ENCODE measurements at regions not wholly inside any gene's neighbourhood (a gene's known extent, or its start where the extent isn't known, plus 50 kb on each side); places are given as distances from the start of the nearest gene placed in this dataset.
"Not testable (repeated sequence)": the region's sequence is repeated elsewhere in the genome, so short reads cannot be mapped to it uniquely, and the experiment has no call there.

DNA sequence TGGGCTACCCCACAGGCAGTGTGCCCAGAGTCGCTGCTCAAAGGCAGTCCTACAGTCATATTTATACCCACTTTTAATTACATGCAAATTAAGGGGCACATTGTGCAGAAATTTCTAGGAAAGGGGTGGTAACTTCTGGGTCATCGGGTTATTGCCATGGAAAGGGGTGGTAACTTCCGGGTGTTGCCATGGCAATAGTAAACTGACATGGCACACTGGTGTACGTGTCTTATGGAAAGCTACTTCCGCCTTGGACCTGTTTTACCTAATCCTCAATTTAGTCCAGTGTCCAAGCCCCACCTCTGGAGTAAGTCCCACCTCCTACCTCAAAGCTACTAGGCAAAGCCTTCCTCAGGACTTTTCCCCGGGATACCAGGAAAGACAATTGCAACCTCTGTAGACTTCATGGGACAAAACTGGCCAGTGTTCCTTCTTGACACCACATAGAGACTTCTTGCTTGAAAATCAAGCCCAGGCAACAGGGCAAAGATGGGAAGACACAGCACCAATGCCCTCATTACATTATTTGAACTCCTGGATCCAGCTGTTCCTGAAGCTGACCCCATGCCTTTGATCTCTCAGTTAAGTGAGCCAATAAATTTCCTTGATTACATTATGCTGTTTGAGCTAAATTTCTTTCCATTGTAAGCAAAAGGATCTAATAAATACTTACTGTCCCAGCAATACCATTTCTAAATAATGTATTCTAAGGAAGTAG, 63.3 kb upstream of the AGAP1 start:
- TF ChIP-seq, protein P1, sequence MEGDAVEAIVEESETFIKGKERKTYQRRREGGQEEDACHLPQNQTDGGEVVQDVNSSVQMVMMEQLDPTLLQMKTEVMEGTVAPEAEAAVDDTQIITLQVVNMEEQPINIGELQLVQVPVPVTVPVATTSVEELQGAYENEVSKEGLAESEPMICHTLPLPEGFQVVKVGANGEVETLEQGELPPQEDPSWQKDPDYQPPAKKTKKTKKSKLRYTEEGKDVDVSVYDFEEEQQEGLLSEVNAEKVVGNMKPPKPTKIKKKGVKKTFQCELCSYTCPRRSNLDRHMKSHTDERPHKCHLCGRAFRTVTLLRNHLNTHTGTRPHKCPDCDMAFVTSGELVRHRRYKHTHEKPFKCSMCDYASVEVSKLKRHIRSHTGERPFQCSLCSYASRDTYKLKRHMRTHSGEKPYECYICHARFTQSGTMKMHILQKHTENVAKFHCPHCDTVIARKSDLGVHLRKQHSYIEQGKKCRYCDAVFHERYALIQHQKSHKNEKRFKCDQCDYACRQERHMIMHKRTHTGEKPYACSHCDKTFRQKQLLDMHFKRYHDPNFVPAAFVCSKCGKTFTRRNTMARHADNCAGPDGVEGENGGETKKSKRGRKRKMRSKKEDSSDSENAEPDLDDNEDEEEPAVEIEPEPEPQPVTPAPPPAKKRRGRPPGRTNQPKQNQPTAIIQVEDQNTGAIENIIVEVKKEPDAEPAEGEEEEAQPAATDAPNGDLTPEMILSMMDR (IDR thresholded peaks at IDR 0.05; ENCODE audit: insufficient read depth, low read length, poor library complexity, severe bottlenecking) = no peak
- DNase-seq (ENCODE audit: low read depth) = no peak
- Histone ChIP-seq H3K27me3 (ENCODE audit: control insufficient read depth, insufficient read depth, low read length) (peaks cover 4% of the 10 kb centered on the region), H3K36me3 (ENCODE audit: control insufficient read depth, insufficient read depth, low read length) (no peaks in the 10 kb centered on the region), H3K4me3 (ENCODE audit: low read depth, low read length) (no peak overlapping the region)

DNA sequence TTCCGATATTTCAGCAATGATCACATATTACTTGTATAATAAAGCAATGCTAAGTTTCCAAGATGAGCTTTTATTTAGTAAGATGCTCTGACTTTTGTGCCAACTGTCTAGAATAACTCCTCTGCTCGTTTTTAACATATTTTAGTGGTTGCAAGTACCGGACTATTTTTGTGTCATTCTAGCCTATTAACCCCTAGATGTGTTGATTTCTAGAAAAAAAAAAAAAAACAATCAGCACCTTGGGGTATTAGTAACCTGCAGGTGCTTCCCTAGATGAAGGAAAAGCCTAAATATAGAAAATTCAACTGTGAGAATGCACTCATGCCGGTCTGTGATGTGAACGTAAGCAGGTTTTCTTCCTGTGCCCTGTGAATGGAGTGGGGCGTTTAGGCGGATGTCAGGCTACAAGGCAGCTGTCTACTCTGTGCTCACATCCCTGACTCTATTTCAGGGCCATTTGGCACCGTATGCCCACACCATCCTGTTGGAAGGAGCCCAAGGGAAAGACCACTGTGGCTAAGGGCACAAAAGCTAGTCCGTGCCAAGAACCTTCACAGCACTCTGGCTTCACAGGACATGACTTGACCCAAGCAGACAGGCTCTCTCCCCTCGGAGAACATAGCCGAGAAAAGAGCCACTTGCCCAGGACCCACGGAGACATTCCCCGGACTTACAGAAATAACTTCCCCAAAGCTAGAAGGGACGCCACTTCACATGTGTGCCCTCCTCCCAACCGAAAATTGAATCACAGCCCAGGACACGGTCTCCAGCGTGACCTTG, 60.9 kb upstream of the AGAP1 start:
- H3K4me3 ChIP-seq (ENCODE audit: low read depth, low read length) = no peak overlapping the region
- peaks cover 4% of the 10 kb centered on the region for H3K27me3 ChIP-seq (ENCODE audit: control insufficient read depth, insufficient read depth, low read length)
- TF ChIP-seq, protein P1 (IDR thresholded peaks at IDR 0.05; ENCODE audit: insufficient read depth, low read length, poor library complexity, severe bottlenecking) = no peak
- DNase-seq (ENCODE audit: low read depth) = no peak
- no peaks in the 10 kb centered on the region for H3K36me3 ChIP-seq (ENCODE audit: control insufficient read depth, insufficient read depth, low read length)

DNA sequence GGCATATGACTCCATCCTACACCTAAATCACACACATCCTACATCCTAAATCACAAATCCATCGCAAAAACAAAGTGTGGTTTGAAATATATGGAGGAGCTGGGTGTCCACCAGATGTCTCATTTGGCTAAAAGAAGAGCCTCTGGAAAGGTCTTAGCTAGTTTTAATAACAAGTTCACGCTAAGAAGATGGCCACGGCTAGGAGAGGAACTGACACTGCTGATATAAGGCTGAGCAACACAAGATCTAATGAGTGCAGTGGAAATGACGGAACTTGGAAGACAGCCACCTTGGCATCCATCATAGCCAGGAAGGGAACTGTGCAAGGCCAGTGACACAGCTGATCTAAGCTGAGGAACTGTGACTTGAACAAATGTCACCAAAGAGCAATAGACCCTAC, 60.0 kb upstream of the AGAP1 start:
- Histone ChIP-seq H3K36me3 (ENCODE audit: control insufficient read depth, insufficient read depth, low read length) (no peaks in the 10 kb centered on the region), H3K27me3 (ENCODE audit: control insufficient read depth, insufficient read depth, low read length) (peaks cover 4% of the 10 kb centered on the region), H3K4me3 (ENCODE audit: low read depth, low read length) (no peak overlapping the region)
- no peak for DNase-seq (ENCODE audit: low read depth)
- TF ChIP-seq, protein P1 (IDR thresholded peaks at IDR 0.05; ENCODE audit: insufficient read depth, low read length, poor library complexity, severe bottlenecking) = no peak

DNA sequence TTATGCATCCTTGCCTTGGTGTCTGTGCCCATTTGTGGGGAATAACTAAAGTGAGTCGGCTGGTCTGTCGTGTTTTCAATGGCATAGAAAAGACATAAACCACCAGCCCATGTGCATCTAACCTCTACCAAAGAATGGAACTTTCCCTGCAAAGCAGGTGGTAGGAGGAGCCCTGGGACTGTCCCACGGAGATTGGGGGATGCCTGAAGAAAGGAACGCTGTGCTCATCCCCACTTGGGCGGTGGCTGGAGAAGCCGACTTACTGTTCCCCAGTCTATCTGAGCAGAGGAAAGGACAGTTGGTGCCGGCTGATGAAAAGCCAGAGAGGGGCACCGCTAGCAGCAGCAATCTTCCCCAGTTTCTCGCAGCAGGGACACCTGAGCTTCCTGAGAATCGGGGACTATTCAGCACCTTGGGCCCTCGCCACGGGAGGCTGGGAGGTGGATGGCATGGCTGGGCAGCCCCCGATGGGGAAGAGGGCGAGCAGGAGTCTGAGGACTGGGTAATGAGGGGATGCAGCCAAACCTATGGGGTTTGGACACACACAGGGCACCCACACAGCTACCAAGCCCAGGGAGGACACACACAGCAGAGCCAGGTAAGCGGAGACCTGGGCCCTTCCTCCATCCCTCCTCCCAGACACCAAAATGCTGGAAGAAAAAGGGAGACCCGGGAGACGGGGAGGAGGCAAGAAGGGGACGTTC, 53.7 kb upstream of the AGAP1 start:
- Histone ChIP-seq H3K27me3 (ENCODE audit: control insufficient read depth, insufficient read depth, low read length) (peaks cover 3% of the 10 kb centered on the region), H3K36me3 (ENCODE audit: control insufficient read depth, insufficient read depth, low read length) (no peaks in the 10 kb centered on the region), H3K4me3 (ENCODE audit: low read depth, low read length) (no peak overlapping the region)
- TF ChIP-seq, protein P1 (IDR thresholded peaks at IDR 0.05; ENCODE audit: insufficient read depth, low read length, poor library complexity, severe bottlenecking) = no peak
- no peak for DNase-seq (ENCODE audit: low read depth)

DNA sequence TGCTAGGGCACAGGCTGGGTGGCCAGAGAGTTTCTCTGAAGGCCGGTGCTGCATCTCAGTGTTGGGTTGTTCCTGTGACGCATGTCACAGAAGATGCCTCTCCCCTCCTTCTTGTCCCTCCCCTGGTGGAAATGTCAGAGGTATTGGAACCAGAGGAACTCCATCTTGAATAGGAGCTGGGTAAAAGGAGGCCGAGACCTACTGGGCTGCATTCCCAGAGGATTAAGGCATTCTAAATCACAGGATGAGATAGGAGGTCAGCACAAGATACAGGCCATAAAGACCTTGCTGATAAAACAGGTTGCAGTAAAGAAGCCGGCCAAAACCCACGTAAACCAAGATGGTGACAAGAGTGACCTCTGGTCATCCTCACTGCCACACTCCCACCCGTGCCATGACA, 50.3 kb upstream of the AGAP1 start:
- not testable (repeated sequence) for H3K27me3 ChIP-seq (ENCODE audit: control insufficient read depth, insufficient read depth, low read length); H3K36me3 ChIP-seq (ENCODE audit: control insufficient read depth, insufficient read depth, low read length); H3K4me3 ChIP-seq (ENCODE audit: low read depth, low read length); DNase-seq (ENCODE audit: low read depth)

Measured in kidney epithelial cell (primary cell).